Right lobe of liver (tissue), 4 donors: ENCODE measurements at regions not wholly inside any gene's neighbourhood (a gene's known extent, or its start where the extent isn't known, plus 50 kb on each side); places are given as distances from the start of the nearest gene placed in this dataset.

ENCODE experiments used
- CTCF ChIP-seq, 4 donors: fragments of 200-600 bp in 3 of 4; fragments of 450-650 bp in 1 of 4; IDR thresholded peaks; one replicate each; pipeline versions ENCODE4 v1.5.1 to v1.8.0; 2016 to 2022; ENCODE audit warnings: antibody characterized with exemption in 4 of 4, mild to moderate bottlenecking in 2 of 4
- POLR2A ChIP-seq: fragments of 450-650 bp; IDR thresholded peaks from one replicate; pipeline ENCODE4 v1.6.1; 2017; ENCODE audit warnings: antibody characterized with exemption, mild to moderate bottlenecking
- donor health status: DM: no; HTN: no; CAD: no.
- donor health status: DM: no; HTN: no; CAD: no.
- donor health status: DM: no; HTN: yes; CAD: no.

DNA sequence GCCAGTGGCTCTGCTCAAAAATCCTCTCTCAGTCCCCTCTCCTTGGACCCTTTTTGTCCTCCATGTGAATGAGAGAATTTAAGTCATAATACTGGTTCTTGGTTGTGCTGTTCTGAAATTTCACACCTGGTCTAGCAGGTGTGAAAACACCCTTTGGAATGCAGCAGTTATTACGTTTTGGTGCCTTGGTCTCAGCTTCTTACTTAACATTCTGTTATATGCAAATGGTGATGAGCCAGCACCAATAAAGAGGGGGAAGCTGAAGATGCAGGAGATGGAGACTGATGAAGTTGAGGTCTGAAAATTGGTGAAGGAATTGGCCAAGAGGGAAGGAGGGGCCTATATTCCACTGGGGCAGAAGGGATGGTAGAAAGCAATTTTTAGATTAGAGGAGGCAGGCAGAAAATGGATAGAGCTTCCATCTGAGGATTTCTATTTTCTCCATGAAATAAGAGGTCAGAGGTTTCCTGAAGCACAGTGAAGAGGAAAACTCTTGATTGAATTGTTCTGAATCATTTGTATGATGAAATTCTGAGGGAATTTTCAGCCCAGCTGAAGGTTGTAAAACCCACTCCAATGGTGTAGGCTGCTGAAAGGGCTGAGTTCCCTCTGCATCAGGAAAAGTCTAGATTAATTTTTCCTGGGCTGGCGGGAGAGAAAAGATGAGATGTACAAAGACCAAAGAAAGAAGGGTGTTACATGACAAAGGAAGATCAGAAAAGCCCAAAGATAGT is 94.0 kb upstream of the FAM180A start:
- TF ChIP-seq POLR2A (no peak), CTCF (IDR thresholded peaks at IDR 0.05) (no peak)
